ENCODE measurements at regions not wholly inside any gene's neighbourhood (a gene's known extent, or its start where the extent isn't known, plus 50 kb on each side); places are given as distances from the start of the nearest gene placed in this dataset.

GRCh38 chr21:15566703-15567102, 163.1 kb upstream of the USP25 start:
- no peak for TF ChIP-seq POLR2A (IDR thresholded peaks at IDR 0.05; ENCODE audit: low read depth)
- TF ChIP-seq CTCF (IDR thresholded peaks at IDR 0.05), result no peak
- no peak for TF ChIP-seq POLR2AphosphoS5 (IDR thresholded peaks at IDR 0.05)
- TF ChIP-seq EP300 (IDR thresholded peaks at IDR 0.05), result no peak

Data from esophagus muscularis mucosa (tissue), 4 donors.